Bronchial epithelial cell (primary cell): ENCODE measurements at regions not wholly inside any gene's neighbourhood (a gene's known extent, or its start where the extent isn't known, plus 50 kb on each side); places are given as distances from the start of the nearest gene placed in this dataset.
A peak's percentile ranks its signal among the peaks of the same experiment; 100 is the strongest.

Experiments used
- DNase-seq: peaks from one replicate; pipeline ENCODE4 v3.0.0-alpha.2; 2010; ENCODE audit warnings: low read depth
- FAIRE-seq: peaks from 2 replicates; lab custom pipeline; 2011; peaks lifted over from hg19 to GRCh38; lab: Jason Lieb, UNC
- H3K27me3 ChIP-seq: 2 replicates; pipeline ENCODE4 v1.5.1; 2011; ENCODE audit warnings: low read length; ENCODE audit not compliant: control insufficient read depth, insufficient read depth
- H3K36me3 ChIP-seq: 2 replicates; pipeline ENCODE4 v1.5.1; 2011; ENCODE audit warnings: low read length; ENCODE audit not compliant: control insufficient read depth, insufficient read depth
- H3K4me3 ChIP-seq: 2 replicates; pipeline ENCODE4 v1.5.1; 2011; ENCODE audit warnings: mild to moderate bottlenecking, low read depth, low read length, control low read depth
- CTCF ChIP-seq: IDR thresholded peaks from 2 replicates; pipeline ENCODE4 v1.5.1; 2011; ENCODE audit warnings: mild to moderate bottlenecking, moderate library complexity, low read length, control low read depth, inconsistent platforms; ENCODE audit not compliant: insufficient read depth, severe bottlenecking

- Histone ChIP-seq H3K4me3 (no peak overlapping the region), H3K36me3 (no peaks in the 10 kb centered on the region), H3K27me3 (no peaks in the 10 kb centered on the region)
- TF ChIP-seq CTCF = no peak
- DNase-seq = peak; percentile 51
- FAIRE-seq = no peak
Observed at GRCh38 chr15:62835351-62835750, 207.2 kb upstream of the TPM1 start.

- H3K36me3 ChIP-seq = no peaks in the 10 kb centered on the region
- FAIRE-seq = peak; percentile 7
Observed at GRCh38 chr15:62835762-62836161, 206.8 kb upstream of the TPM1 start.

GRCh38 chr15:62840526-62841268, 201.8 kb upstream of the TPM1 start:
- FAIRE-seq = no peak
- TF ChIP-seq CTCF = no peak
- DNase-seq = no peak
- no peaks in the 10 kb centered on the region for H3K36me3 ChIP-seq
- no peaks in the 10 kb centered on the region for H3K27me3 ChIP-seq
- no peak overlapping the region for H3K4me3 ChIP-seq

More at GRCh38 chr15:62835762-62836161, 206.8 kb upstream of the TPM1 start:
- DNase-seq = no peak
- no peak overlapping the region for H3K4me3 ChIP-seq
- no peak for TF ChIP-seq CTCF
- H3K27me3 ChIP-seq = no peaks in the 10 kb centered on the region

GRCh38 chr15:62841269-62841628, 201.3 kb upstream of the TPM1 start:
- no peaks in the 10 kb centered on the region for H3K27me3 ChIP-seq
- H3K4me3 ChIP-seq = no peak overlapping the region
- no peak for TF ChIP-seq CTCF
- DNase-seq (no peak), FAIRE-seq (no peak)
- no peaks in the 10 kb centered on the region for H3K36me3 ChIP-seq

- FAIRE-seq (no peak), DNase-seq (no peak)
- Histone ChIP-seq H3K36me3 (no peaks in the 10 kb centered on the region), H3K27me3 (no peaks in the 10 kb centered on the region), H3K4me3 (no peak overlapping the region)
- TF ChIP-seq CTCF = no peak
Observed at GRCh38 chr15:62841891-62842559, 200.5 kb upstream of the TPM1 start.
